Loucy (cell line): ENCODE measurements at regions not wholly inside any gene's neighbourhood (a gene's known extent, or its start where the extent isn't known, plus 50 kb on each side); places are given as distances from the start of the nearest gene placed in this dataset.

Experiments used
- CTCF ChIP-seq: fragments of 200-600 bp; sonication (generic); conservative IDR thresholded peaks from 2 replicates; pipeline ENCODE4 v1.5.1; 2014; ENCODE audit warnings: mild to moderate bottlenecking, antibody characterized with exemption, low read length
- EZH2phosphoT487 ChIP-seq: fragments of 200-600 bp; IDR thresholded peaks from 2 replicates; pipeline ENCODE4 v1.6.1; 2018; ENCODE audit warnings: antibody characterized with exemption, mild to moderate bottlenecking, moderate library complexity, borderline replicate concordance

DNA sequence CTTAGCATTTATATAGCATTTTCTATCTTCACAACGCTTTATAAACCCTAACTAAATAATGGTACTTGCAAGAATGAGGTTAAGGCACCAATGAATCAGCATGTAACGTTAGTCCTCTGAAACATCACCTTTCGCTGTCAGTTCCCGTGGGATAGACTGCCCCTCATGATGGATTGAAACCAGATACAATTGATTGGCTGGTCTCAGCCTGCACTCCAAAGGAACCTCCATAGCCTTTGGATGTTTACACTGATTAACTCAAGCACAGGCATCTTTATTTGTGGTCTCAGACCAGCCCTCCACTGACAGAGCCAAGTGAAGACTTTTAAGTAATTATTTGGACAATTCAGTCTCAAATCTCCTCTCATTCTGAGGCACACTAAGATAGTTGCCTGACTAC, 1339.4 kb upstream of the WWC1 start:
- TF ChIP-seq CTCF, result no peak
- TF ChIP-seq EZH2phosphoT487, result no peak
